SK-N-SH treated with all-trans-retinoic acid at 6 μM for 48 hours (cell line): ENCODE measurements at regions not wholly inside any gene's neighbourhood (a gene's known extent, or its start where the extent isn't known, plus 50 kb on each side); places are given as distances from the start of the nearest gene placed in this dataset.
"Not testable (repeated sequence)": the region's sequence is repeated elsewhere in the genome, so short reads cannot be mapped to it uniquely, and the experiment has no call there.

ENCODE experiments used
- ATAC-seq: fragments of 200-7000 bp; cut with Tn5 transposase; 3 replicates; pipeline ENCODE4 v1.9.1; 2020; ENCODE audit warnings: mild to moderate bottlenecking, moderate library complexity
- ARNTL ChIP-seq: fragments of 450-650 bp; formaldehyde crosslinking; IDR thresholded peaks from 2 replicates; pipeline ENCODE4 v1.5.0; 2020; ENCODE audit warnings: low read depth, mild to moderate bottlenecking, moderate library complexity, borderline replicate concordance
- BACH2 ChIP-seq: fragments of 250-450 bp; sonication (Bioruptor Pico); IDR thresholded peaks from 2 replicates; pipeline ENCODE4 v1.9.0; 2021; ENCODE audit warnings: mild to moderate bottlenecking, borderline replicate concordance
- CSDC2 ChIP-seq: fragments of 250-450 bp; sonication (Bioruptor Pico); IDR thresholded peaks from 2 replicates; pipeline ENCODE4 v1.5.0; 2020; ENCODE audit warnings: mild to moderate bottlenecking, moderate library complexity
- ESRRG ChIP-seq: fragments of 250-450 bp; sonication (Bioruptor Pico); IDR thresholded peaks from 2 replicates; pipeline ENCODE4 v1.6.1; 2021; ENCODE audit warnings: mild to moderate bottlenecking
- GLIS3 ChIP-seq: fragments of 250-450 bp; sonication (Bioruptor Pico); IDR thresholded peaks from 2 replicates; pipeline ENCODE4 v1.5.0; 2020; ENCODE audit warnings: mild to moderate bottlenecking, moderate library complexity
- OSR1 ChIP-seq: fragments of 250-450 bp; sonication (Bioruptor Pico); IDR thresholded peaks from 2 replicates; pipeline ENCODE4 v1.8.0; 2022; ENCODE audit warnings: moderate library complexity, mild to moderate bottlenecking, inconsistent platforms
- PATZ1 ChIP-seq: fragments of 250-450 bp; sonication (Bioruptor Pico); IDR thresholded peaks from 2 replicates; pipeline ENCODE4 v1.8.0; 2020; ENCODE audit warnings: mild to moderate bottlenecking, moderate library complexity, borderline replicate concordance
- PPARA ChIP-seq: fragments of 250-450 bp; sonication (Bioruptor Pico); IDR thresholded peaks from 2 replicates; pipeline ENCODE4 v1.5.0; 2020; ENCODE audit warnings: mild to moderate bottlenecking, borderline replicate concordance
- RARB ChIP-seq: fragments of 250-450 bp; sonication (Bioruptor Pico); IDR thresholded peaks from 2 replicates; pipeline ENCODE4 v1.8.0; 2021; ENCODE audit warnings: mild to moderate bottlenecking, moderate library complexity
- SNAI2 ChIP-seq: fragments of 250-450 bp; sonication (Bioruptor Pico); IDR thresholded peaks from 2 replicates; pipeline ENCODE4 v1.5.0; 2020; ENCODE audit warnings: mild to moderate bottlenecking, moderate library complexity
- TCF4 ChIP-seq: fragments of 250-450 bp; sonication (Bioruptor Pico); IDR thresholded peaks from 2 replicates; pipeline ENCODE4 v1.8.0; 2021; ENCODE audit warnings: mild to moderate bottlenecking, moderate library complexity, borderline replicate concordance
- TOX ChIP-seq: fragments of 250-450 bp; sonication (Bioruptor Pico); IDR thresholded peaks from 2 replicates; pipeline ENCODE4 v1.8.0; 2021; ENCODE audit warnings: mild to moderate bottlenecking, moderate library complexity, borderline replicate concordance
- TSHZ2 ChIP-seq: fragments of 250-450 bp; sonication (Bioruptor Pico); IDR thresholded peaks from 2 replicates; pipeline ENCODE4 v1.5.0; 2020; ENCODE audit warnings: mild to moderate bottlenecking, moderate library complexity
- ZC3H10 ChIP-seq: fragments of 250-450 bp; sonication (Bioruptor Pico); IDR thresholded peaks from 2 replicates; pipeline ENCODE4 v1.5.1; 2021; ENCODE audit warnings: mild to moderate bottlenecking, moderate library complexity
- ZFP3 ChIP-seq: fragments of 250-450 bp; sonication (Bioruptor Pico); IDR thresholded peaks from 2 replicates; pipeline ENCODE4 v1.5.0; 2020; ENCODE audit warnings: mild to moderate bottlenecking, moderate library complexity
- ZFP30 ChIP-seq: fragments of 450-650 bp; formaldehyde crosslinking; IDR thresholded peaks from 2 replicates; pipeline ENCODE4 v1.5.0; 2022; ENCODE audit warnings: mild to moderate bottlenecking, moderate library complexity
- ZNF565 ChIP-seq: fragments of 450-650 bp; formaldehyde crosslinking; conservative IDR thresholded peaks from 2 replicates; pipeline ENCODE4 v1.5.0; 2020; ENCODE audit warnings: low read depth, mild to moderate bottlenecking, moderate library complexity
- ZNF70 ChIP-seq: fragments of 450-650 bp; formaldehyde crosslinking; IDR thresholded peaks from 2 replicates; pipeline ENCODE4 v1.5.0; 2020; ENCODE audit warnings: mild to moderate bottlenecking, moderate library complexity
- ZNF8 ChIP-seq: fragments of 450-650 bp; formaldehyde crosslinking; IDR thresholded peaks from 2 replicates; pipeline ENCODE4 v1.5.0; 2020; ENCODE audit warnings: mild to moderate bottlenecking, moderate library complexity
- TF ChIP-seq, protein P1 (sequence below): fragments of 250-450 bp; sonication (Bioruptor Pico); IDR thresholded peaks from 2 replicates; pipeline ENCODE4 v1.5.1; 2021; ENCODE audit warnings: mild to moderate bottlenecking, moderate library complexity
- TF ChIP-seq, protein P2 (sequence below): fragments of 250-450 bp; sonication (Bioruptor Pico); IDR thresholded peaks from 2 replicates; pipeline ENCODE4 v1.5.1; 2020; ENCODE audit warnings: low read depth, mild to moderate bottlenecking, moderate library complexity

DNA sequence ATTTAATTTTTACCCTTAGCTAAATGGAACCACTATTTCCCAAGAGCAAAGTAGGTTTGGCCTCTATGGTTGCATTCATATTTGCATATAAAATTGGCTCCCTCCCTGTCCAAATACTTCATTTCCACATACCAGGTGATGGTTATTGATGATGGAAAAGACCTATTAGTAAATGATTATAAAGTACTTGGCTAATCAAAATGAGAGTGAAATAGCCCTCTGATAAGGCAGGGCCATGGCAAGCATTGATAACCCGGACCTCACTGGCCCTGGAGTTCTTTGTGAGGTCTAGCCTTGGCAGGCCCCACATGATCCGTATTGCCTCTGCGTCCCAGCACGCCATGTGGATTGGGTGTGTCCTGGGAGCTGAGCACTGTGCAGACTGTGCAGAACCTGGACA is 201.1 kb upstream of the GATA6 start:
- no peak for TF ChIP-seq ZNF565 (CRISPR knock-in tag)
- TF ChIP-seq PATZ1 (CRISPR knock-in tag) = no peak
- TF ChIP-seq GLIS3 (CRISPR knock-in tag) = no peak
- TF ChIP-seq CSDC2 = no peak
- TF ChIP-seq ZFP30 (CRISPR knock-in tag) = no peak
- TF ChIP-seq PPARA (CRISPR knock-in tag) = no peak
- TF ChIP-seq SNAI2 (CRISPR knock-in tag) = no peak
- TF ChIP-seq OSR1 (CRISPR knock-in tag) = no peak
- TF ChIP-seq ZFP3 (CRISPR knock-in tag) = no peak
- no peak for TF ChIP-seq ZC3H10 (CRISPR knock-in tag)
- TF ChIP-seq BACH2 (CRISPR knock-in tag) = no peak
- TF ChIP-seq TCF4 (CRISPR knock-in tag) = no peak
- TF ChIP-seq ARNTL = no peak
- no peak for TF ChIP-seq ZNF70 (CRISPR knock-in tag)
- TF ChIP-seq TSHZ2 (CRISPR knock-in tag) = no peak
- no peak for TF ChIP-seq RARB (CRISPR knock-in tag)
- TF ChIP-seq TOX (CRISPR knock-in tag) = no peak
- TF ChIP-seq, protein P1, sequence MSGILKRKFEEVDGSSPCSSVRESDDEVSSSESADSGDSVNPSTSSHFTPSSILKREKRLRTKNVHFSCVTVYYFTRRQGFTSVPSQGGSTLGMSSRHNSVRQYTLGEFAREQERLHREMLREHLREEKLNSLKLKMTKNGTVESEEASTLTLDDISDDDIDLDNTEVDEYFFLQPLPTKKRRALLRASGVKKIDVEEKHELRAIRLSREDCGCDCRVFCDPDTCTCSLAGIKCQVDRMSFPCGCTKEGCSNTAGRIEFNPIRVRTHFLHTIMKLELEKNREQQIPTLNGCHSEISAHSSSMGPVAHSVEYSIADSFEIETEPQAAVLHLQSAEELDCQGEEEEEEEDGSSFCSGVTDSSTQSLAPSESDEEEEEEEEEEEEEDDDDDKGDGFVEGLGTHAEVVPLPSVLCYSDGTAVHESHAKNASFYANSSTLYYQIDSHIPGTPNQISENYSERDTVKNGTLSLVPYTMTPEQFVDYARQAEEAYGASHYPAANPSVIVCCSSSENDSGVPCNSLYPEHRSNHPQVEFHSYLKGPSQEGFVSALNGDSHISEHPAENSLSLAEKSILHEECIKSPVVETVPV = no peak
- no peak for TF ChIP-seq ESRRG (CRISPR knock-in tag)
- no peak for TF ChIP-seq ZNF8
- no peak for ATAC-seq

DNA sequence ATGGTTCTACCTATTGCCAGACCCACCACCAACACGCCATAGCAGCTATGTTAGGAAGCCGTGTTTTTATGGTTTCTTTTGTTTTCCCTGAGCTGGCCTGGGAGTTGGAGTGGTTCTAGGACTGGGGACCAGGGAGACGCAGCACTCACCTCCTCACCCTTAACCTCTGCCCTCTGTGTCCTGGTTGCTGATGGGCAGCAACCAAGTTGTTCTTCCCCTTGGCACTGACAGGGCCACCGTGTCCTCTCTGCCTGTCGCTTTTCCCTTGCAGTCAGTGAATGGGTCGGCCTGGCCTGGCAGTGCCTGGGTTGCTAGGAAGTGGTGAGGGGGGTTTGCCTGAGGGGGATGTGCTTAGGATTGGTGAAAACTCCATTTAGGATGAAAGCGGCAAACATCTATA is 197.1 kb upstream of the GATA6 start:
- TF ChIP-seq GLIS3 (CRISPR knock-in tag) = no peak
- no peak for TF ChIP-seq TOX (CRISPR knock-in tag)
- no peak for TF ChIP-seq ZFP30 (CRISPR knock-in tag)
- TF ChIP-seq PPARA (CRISPR knock-in tag) = no peak
- TF ChIP-seq ZNF70 (CRISPR knock-in tag) = no peak
- no peak for TF ChIP-seq ZFP3 (CRISPR knock-in tag)
- no peak for ATAC-seq

GRCh38 chr18:21975954-21976353 is 193.4 kb upstream of the GATA6 start:
- not testable (repeated sequence) for ATAC-seq

DNA sequence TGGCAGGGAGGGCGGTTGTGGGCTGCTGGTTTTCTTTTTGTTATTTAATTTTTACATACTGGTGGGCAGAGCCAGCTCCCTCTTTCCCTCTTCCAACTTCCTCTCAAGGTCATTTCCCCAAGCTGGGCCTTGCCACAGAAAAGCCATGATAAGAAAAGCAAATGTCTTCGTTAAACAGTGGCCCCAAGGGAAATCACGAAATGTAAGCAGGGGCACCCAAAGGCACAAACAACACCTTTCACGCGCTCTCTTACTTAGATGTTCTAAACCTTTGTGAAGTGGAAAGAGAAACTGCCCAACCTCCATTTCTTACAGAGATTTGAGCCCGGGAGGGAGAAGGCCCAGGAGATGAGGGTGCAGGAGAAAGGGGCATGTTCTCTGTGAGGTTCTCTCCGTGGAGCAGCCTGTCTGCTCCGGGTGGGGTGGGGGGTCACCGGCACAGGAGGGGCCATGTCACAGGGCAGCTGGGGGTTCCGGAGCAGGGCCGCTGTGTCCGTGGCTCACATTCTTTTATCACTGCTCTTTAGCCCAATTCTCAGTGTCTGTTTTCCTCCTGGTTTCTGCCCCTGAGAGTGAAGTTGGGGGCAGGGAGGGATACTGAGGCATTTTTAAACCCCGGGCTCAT is 190.7 kb upstream of the GATA6 start:
- TF ChIP-seq, protein P2, sequence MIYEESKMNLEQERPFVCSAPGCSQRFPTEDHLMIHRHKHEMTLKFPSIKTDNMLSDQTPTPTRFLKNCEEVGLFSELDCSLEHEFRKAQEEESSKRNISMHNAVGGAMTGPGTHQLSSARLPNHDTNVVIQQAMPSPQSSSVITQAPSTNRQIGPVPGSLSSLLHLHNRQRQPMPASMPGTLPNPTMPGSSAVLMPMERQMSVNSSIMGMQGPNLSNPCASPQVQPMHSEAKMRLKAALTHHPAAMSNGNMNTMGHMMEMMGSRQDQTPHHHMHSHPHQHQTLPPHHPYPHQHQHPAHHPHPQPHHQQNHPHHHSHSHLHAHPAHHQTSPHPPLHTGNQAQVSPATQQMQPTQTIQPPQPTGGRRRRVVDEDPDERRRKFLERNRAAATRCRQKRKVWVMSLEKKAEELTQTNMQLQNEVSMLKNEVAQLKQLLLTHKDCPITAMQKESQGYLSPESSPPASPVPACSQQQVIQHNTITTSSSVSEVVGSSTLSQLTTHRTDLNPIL (CRISPR knock-in tag) = no peak
- no peak for TF ChIP-seq ZFP30 (CRISPR knock-in tag)
- no peak for TF ChIP-seq ZNF565 (CRISPR knock-in tag)
- no peak for TF ChIP-seq ZNF70 (CRISPR knock-in tag)
- no peak for TF ChIP-seq TCF4 (CRISPR knock-in tag)
- TF ChIP-seq ESRRG (CRISPR knock-in tag) = no peak
- TF ChIP-seq PATZ1 (CRISPR knock-in tag) = no peak
- no peak for TF ChIP-seq ZNF8
- ATAC-seq = no peak
